ENCODE measurements at regions not wholly inside any gene's neighbourhood (a gene's known extent, or its start where the extent isn't known, plus 50 kb on each side); places are given as distances from the start of the nearest gene placed in this dataset.

DNA sequence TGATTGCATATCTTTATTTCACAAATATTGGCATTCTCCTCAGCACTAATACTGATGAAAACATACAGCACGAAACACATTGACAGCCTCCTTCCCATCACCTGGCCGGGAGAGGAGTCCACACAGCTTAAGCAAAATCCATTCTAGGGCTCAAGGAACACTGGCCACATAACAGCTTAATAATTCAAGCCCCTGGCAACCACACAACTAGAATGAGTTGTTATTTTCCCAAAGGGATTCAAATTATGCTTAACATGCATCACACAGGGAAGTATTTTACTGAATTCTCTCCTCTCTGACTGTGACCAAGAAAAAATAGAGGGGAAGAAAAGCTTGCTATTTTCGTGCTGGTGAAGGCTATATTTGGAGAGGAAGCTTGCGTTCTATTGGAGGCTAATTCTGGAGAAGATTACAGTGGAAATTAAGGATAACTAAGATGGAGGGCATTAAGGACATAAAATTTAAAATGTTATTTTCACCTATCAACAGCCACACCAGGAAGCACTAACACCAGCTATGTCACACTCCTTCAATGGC, 198.5 kb downstream of the ADGRG6 start:
- DNase-seq, result no peak
- no peaks in the 10 kb centered on the region for H3K4me1 Mint-ChIP-seq (ENCODE audit: low read depth, unreplicated experiment)
- no peak overlapping the region for H3K4me3 Mint-ChIP-seq (ENCODE audit: low read depth, unreplicated experiment)
- intact Hi-C loops (cut with micrococcal nuclease; ENCODE audit: unreplicated experiment), result no loop called here
- H3K9me3 Mint-ChIP-seq (ENCODE audit: low read depth, unreplicated experiment), result no peaks in the 10 kb centered on the region
- CTCF ChIA-PET, result no interaction called here
- H3K27me3 Mint-ChIP-seq (ENCODE audit: unreplicated experiment), result peaks cover 28% of the 10 kb centered on the region
- no peak overlapping the region for H3K27ac Mint-ChIP-seq (ENCODE audit: unreplicated experiment)
- H3K36me3 Mint-ChIP-seq (ENCODE audit: insufficient read depth, unreplicated experiment), result no peaks in the 10 kb centered on the region
- no TSS peak for BruUV-seq (replicated peaks)
- TF ChIP-seq, protein P1, sequence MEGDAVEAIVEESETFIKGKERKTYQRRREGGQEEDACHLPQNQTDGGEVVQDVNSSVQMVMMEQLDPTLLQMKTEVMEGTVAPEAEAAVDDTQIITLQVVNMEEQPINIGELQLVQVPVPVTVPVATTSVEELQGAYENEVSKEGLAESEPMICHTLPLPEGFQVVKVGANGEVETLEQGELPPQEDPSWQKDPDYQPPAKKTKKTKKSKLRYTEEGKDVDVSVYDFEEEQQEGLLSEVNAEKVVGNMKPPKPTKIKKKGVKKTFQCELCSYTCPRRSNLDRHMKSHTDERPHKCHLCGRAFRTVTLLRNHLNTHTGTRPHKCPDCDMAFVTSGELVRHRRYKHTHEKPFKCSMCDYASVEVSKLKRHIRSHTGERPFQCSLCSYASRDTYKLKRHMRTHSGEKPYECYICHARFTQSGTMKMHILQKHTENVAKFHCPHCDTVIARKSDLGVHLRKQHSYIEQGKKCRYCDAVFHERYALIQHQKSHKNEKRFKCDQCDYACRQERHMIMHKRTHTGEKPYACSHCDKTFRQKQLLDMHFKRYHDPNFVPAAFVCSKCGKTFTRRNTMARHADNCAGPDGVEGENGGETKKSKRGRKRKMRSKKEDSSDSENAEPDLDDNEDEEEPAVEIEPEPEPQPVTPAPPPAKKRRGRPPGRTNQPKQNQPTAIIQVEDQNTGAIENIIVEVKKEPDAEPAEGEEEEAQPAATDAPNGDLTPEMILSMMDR (IDR thresholded peaks at IDR 0.05; ENCODE audit: unreplicated experiment), result no peak

DNA sequence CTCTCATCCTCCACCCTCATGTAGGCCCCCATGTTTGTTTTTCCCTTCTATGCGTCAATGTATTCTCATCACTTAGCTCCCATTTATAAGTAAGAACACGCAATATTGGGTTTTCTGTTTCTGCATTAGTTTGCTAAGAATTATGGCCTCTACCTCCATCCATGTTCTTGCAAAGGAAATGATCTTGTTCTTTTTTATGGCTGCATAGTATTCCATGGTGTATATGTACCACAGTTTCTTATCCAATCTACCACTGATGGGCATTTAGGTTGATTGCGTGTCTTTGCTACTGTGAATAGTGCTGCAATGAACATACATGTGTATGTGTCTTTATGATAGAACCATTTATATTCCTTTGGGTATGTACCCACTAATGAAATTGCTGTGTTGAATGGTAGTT, 200.0 kb downstream of the ADGRG6 start:
- CTCF ChIA-PET, result no interaction called here
- no TSS peak for BruUV-seq (replicated peaks)
- TF ChIP-seq, protein P1 (IDR thresholded peaks at IDR 0.05; ENCODE audit: unreplicated experiment), result no peak
- no peaks in the 10 kb centered on the region for H3K4me1 Mint-ChIP-seq (ENCODE audit: low read depth, unreplicated experiment)
- no peak overlapping the region for H3K27ac Mint-ChIP-seq (ENCODE audit: unreplicated experiment)
- DNase-seq, result no peak
- peaks cover 14% of the 10 kb centered on the region for H3K27me3 Mint-ChIP-seq (ENCODE audit: unreplicated experiment)
- no peak overlapping the region for H3K4me3 Mint-ChIP-seq (ENCODE audit: low read depth, unreplicated experiment)
- intact Hi-C loops (cut with micrococcal nuclease; ENCODE audit: unreplicated experiment), result no loop called here
- H3K9me3 Mint-ChIP-seq (ENCODE audit: low read depth, unreplicated experiment), result no peaks in the 10 kb centered on the region
- H3K36me3 Mint-ChIP-seq (ENCODE audit: insufficient read depth, unreplicated experiment), result no peaks in the 10 kb centered on the region

DNA sequence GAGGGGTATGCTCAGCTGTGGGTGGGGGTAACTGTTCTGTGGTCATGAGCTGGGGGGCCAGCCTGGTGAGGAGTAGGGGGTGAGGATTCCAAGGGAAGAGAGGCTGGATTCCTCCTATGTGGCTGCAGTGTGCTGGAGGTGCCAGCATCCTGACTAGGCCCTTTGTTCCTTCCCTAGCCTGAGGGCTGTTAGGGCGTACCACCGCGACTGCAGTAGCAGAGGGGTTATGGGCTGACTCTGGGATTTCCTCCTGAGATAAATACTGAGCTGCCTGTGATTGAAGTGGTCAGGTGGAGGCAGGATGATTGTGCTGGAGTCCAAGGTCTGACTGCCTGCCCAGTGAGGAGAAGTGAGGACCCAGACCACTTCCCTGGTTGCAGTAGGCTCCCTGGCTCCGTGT, 205.3 kb downstream of the ADGRG6 start:
- H3K9me3 Mint-ChIP-seq (ENCODE audit: low read depth, unreplicated experiment), result no peaks in the 10 kb centered on the region
- TF ChIP-seq, protein P1 (IDR thresholded peaks at IDR 0.05; ENCODE audit: unreplicated experiment), result no peak
- H3K4me1 Mint-ChIP-seq (ENCODE audit: low read depth, unreplicated experiment), result no peaks in the 10 kb centered on the region
- CTCF ChIA-PET, result no interaction called here
- no peaks in the 10 kb centered on the region for H3K36me3 Mint-ChIP-seq (ENCODE audit: insufficient read depth, unreplicated experiment)
- peaks cover 33% of the 10 kb centered on the region for H3K27me3 Mint-ChIP-seq (ENCODE audit: unreplicated experiment)
- no peak overlapping the region for H3K27ac Mint-ChIP-seq (ENCODE audit: unreplicated experiment)
- no peak overlapping the region for H3K4me3 Mint-ChIP-seq (ENCODE audit: low read depth, unreplicated experiment)
- no peak for DNase-seq
- intact Hi-C loops (cut with micrococcal nuclease; ENCODE audit: unreplicated experiment), result no loop called here
- BruUV-seq (replicated peaks), result no TSS peak

DNA sequence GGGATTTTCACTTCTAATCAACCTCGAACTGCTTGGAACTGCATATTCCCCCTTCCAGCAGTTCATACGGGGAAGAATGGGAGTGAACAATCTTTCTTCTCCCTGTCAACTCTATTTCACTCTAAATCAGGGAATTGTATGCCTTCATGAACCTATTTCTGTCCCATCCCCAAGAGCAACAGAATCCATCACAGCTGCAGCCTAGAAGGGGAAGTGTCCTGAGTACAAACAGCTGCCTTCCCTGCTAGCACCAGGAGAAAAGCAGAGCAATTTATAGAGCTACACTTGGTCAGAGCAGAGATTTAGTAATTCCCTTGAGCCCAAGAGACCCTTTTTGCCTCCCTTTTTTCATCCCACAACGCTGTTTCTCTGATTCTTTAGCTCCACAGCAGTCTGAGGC, 208.4 kb downstream of the ADGRG6 start:
- no peak for DNase-seq
- CTCF ChIA-PET, result no interaction called here
- intact Hi-C loops (cut with micrococcal nuclease; ENCODE audit: unreplicated experiment), result no loop called here
- H3K27ac Mint-ChIP-seq (ENCODE audit: unreplicated experiment), result no peak overlapping the region
- no peaks in the 10 kb centered on the region for H3K36me3 Mint-ChIP-seq (ENCODE audit: insufficient read depth, unreplicated experiment)
- BruUV-seq (replicated peaks), result no TSS peak
- H3K27me3 Mint-ChIP-seq (ENCODE audit: unreplicated experiment), result peaks cover 36% of the 10 kb centered on the region
- H3K4me1 Mint-ChIP-seq (ENCODE audit: low read depth, unreplicated experiment), result no peaks in the 10 kb centered on the region
- TF ChIP-seq, protein P1 (IDR thresholded peaks at IDR 0.05; ENCODE audit: unreplicated experiment), result no peak
- H3K4me3 Mint-ChIP-seq (ENCODE audit: low read depth, unreplicated experiment), result no peak overlapping the region
- H3K9me3 Mint-ChIP-seq (ENCODE audit: low read depth, unreplicated experiment), result no peaks in the 10 kb centered on the region

All from Calu3 (cell line).